ENCODE measurements at regions not wholly inside any gene's neighbourhood (a gene's known extent, or its start where the extent isn't known, plus 50 kb on each side); places are given as distances from the start of the nearest gene placed in this dataset.

GRCh38 chr1:22285549-22286396 lies 142.9 kb upstream of the WNT4 start:
- FAIRE-seq (no peak), DNase-seq (ENCODE audit: insufficient read length, low spot score) (no peak)
- no peak for TF ChIP-seq POLR2A (IDR thresholded peaks at IDR 0.05; ENCODE audit: low read depth, low read length)

- TF ChIP-seq POLR2A (IDR thresholded peaks at IDR 0.05; ENCODE audit: low read depth, low read length) = no peak
- DNase-seq (ENCODE audit: insufficient read length, low spot score) = no peak
- FAIRE-seq = no peak
These were observed 143.6 kb upstream of the WNT4 start for GRCh38 chr1:22286491-22286890.

- TF ChIP-seq POLR2A (IDR thresholded peaks at IDR 0.05; ENCODE audit: low read depth, low read length) = no peak
- no peak for DNase-seq (ENCODE audit: insufficient read length, low spot score)
- FAIRE-seq = no peak
These were observed 144.4 kb upstream of the WNT4 start for GRCh38 chr1:22287273-22287672.

- no peak for TF ChIP-seq POLR2A (IDR thresholded peaks at IDR 0.05; ENCODE audit: low read depth, low read length)
- no peak for DNase-seq (ENCODE audit: insufficient read length, low spot score)
- no peak for FAIRE-seq
These were observed 145.1 kb upstream of the WNT4 start for GRCh38 chr1:22287946-22288520.

- DNase-seq (ENCODE audit: insufficient read length, low spot score) (no peak), FAIRE-seq (no peak)
- TF ChIP-seq POLR2A (IDR thresholded peaks at IDR 0.05; ENCODE audit: low read depth, low read length) = no peak
These were observed 145.8 kb upstream of the WNT4 start for GRCh38 chr1:22288593-22289241.

- no peak for DNase-seq (ENCODE audit: insufficient read length, low spot score)
- FAIRE-seq = no peak
- no peak for TF ChIP-seq POLR2A (IDR thresholded peaks at IDR 0.05; ENCODE audit: low read depth, low read length)
These were observed 146.6 kb upstream of the WNT4 start for GRCh38 chr1:22289307-22289995.

- FAIRE-seq (no peak), DNase-seq (ENCODE audit: insufficient read length, low spot score) (no peak)
- TF ChIP-seq POLR2A (IDR thresholded peaks at IDR 0.05; ENCODE audit: low read depth, low read length) = no peak
These were observed 147.3 kb upstream of the WNT4 start for GRCh38 chr1:22290157-22290556.

GRCh38 chr1:22290611-22291010 lies 147.7 kb upstream of the WNT4 start:
- no peak for TF ChIP-seq POLR2A (IDR thresholded peaks at IDR 0.05; ENCODE audit: low read depth, low read length)
- DNase-seq (ENCODE audit: insufficient read length, low spot score) = no peak
- no peak for FAIRE-seq

- FAIRE-seq = no peak
- no peak for TF ChIP-seq POLR2A (IDR thresholded peaks at IDR 0.05; ENCODE audit: low read depth, low read length)
- no peak for DNase-seq (ENCODE audit: insufficient read length, low spot score)
These were observed 148.2 kb upstream of the WNT4 start for GRCh38 chr1:22291057-22291456.

GRCh38 chr1:22291494-22291893 lies 148.6 kb upstream of the WNT4 start:
- TF ChIP-seq POLR2A (IDR thresholded peaks at IDR 0.05; ENCODE audit: low read depth, low read length) = no peak
- DNase-seq (ENCODE audit: insufficient read length, low spot score) (no peak), FAIRE-seq (no peak)

GRCh38 chr1:22292011-22292788 lies 149.3 kb upstream of the WNT4 start:
- FAIRE-seq = no peak
- DNase-seq (ENCODE audit: insufficient read length, low spot score) = no peak
- no peak for TF ChIP-seq POLR2A (IDR thresholded peaks at IDR 0.05; ENCODE audit: low read depth, low read length)

- FAIRE-seq = no peak
- DNase-seq (ENCODE audit: insufficient read length, low spot score) = no peak
- TF ChIP-seq POLR2A (IDR thresholded peaks at IDR 0.05; ENCODE audit: low read depth, low read length) = no peak
These were observed 152.5 kb upstream of the WNT4 start for GRCh38 chr1:22295396-22295795.

- FAIRE-seq = no peak
- no peak for DNase-seq (ENCODE audit: insufficient read length, low spot score)
- no peak for TF ChIP-seq POLR2A (IDR thresholded peaks at IDR 0.05; ENCODE audit: low read depth, low read length)
These were observed 153.0 kb upstream of the WNT4 start for GRCh38 chr1:22295856-22296255.
